GM23248 (cell line): ENCODE measurements at regions not wholly inside any gene's neighbourhood (a gene's known extent, or its start where the extent isn't known, plus 50 kb on each side); places are given as distances from the start of the nearest gene placed in this dataset.
A peak's percentile ranks its signal among the peaks of the same experiment; 100 is the strongest.

ENCODE experiments used
- DNase-seq: peaks from one replicate; pipeline ENCODE4 v3.0.0-alpha.2; 2015
- H2AFZ ChIP-seq: fragments of 200-600 bp; sonication (generic); 2 replicates; pipeline ENCODE4 v1.6.1; 2016; ENCODE audit warnings: antibody characterized with exemption
- H3F3A ChIP-seq: fragments of 200-600 bp; sonication (generic); 2 replicates; pipeline ENCODE4 v1.6.1; 2016; ENCODE audit warnings: mild to moderate bottlenecking, antibody characterized with exemption, mixed run types; ENCODE audit not compliant: insufficient read depth
- H3K27ac ChIP-seq: fragments of 200-600 bp; sonication (generic); 2 replicates; pipeline ENCODE4 v1.5.1; 2016; ENCODE audit warnings: mild to moderate bottlenecking
- H3K27me3 ChIP-seq: fragments of 200-600 bp; sonication (generic); replicated peaks from 2 replicates; pipeline ENCODE4 v1.6.1; 2016; ENCODE audit warnings: mild to moderate bottlenecking; ENCODE audit not compliant: insufficient read depth
- H3K36me3 ChIP-seq: fragments of 200-600 bp; sonication (generic); 2 replicates; pipeline ENCODE4 v1.6.1; 2016; ENCODE audit warnings: low read depth, mild to moderate bottlenecking
- H3K4me1 ChIP-seq: fragments of 200-600 bp; sonication (generic); 2 replicates; pipeline ENCODE4 v1.6.1; 2016; ENCODE audit warnings: mild to moderate bottlenecking; ENCODE audit not compliant: insufficient read depth
- H3K4me2 ChIP-seq: fragments of 200-600 bp; sonication (generic); one replicate; pipeline ENCODE4 v1.6.1; 2016; ENCODE audit warnings: mild to moderate bottlenecking; ENCODE audit not compliant: unreplicated experiment
- H3K4me3 ChIP-seq: fragments of 200-600 bp; sonication (generic); 2 replicates; pipeline ENCODE4 v1.5.1; 2016; ENCODE audit warnings: mild to moderate bottlenecking
- H3K79me2 ChIP-seq: fragments of 200-600 bp; sonication (generic); 2 replicates; pipeline ENCODE4 v1.6.1; 2016; ENCODE audit warnings: mild to moderate bottlenecking; ENCODE audit not compliant: insufficient read depth
- H3K9ac ChIP-seq: fragments of 200-600 bp; sonication (generic); 2 replicates; pipeline ENCODE4 v1.6.1; 2016; ENCODE audit warnings: mild to moderate bottlenecking
- H3K9me2 ChIP-seq: fragments of 200-600 bp; sonication (generic); 2 replicates; pipeline ENCODE4 v1.6.1; 2016; ENCODE audit warnings: mixed run types, mild to moderate bottlenecking, moderate library complexity; ENCODE audit not compliant: insufficient read depth
- H3K9me3 ChIP-seq: fragments of 200-600 bp; sonication (generic); one replicate; pipeline ENCODE4 v1.6.1; 2017; ENCODE audit warnings: low read depth
- H4K20me1 ChIP-seq: fragments of 200-600 bp; sonication (generic); 2 replicates; pipeline ENCODE4 v1.6.0; 2016; ENCODE audit not compliant: insufficient read depth
- EZH2 ChIP-seq: fragments of 200-600 bp; sonication (generic); IDR thresholded peaks from 2 replicates; pipeline ENCODE4 v1.6.1; 2018; ENCODE audit warnings: antibody characterized with exemption, mild to moderate bottlenecking; ENCODE audit not compliant: insufficient read depth, poor library complexity, severe bottlenecking
- EZH2phosphoT487 ChIP-seq: fragments of 200-600 bp; sonication (generic); IDR thresholded peaks from 2 replicates; pipeline ENCODE4 v1.6.1; 2018; ENCODE audit warnings: antibody characterized with exemption, moderate library complexity, mild to moderate bottlenecking, low read depth; ENCODE audit not compliant: insufficient read depth
- WGBS, 2 experiments: methylation state at CpG; one replicate each; pipeline ENCODE4 v1.1.6; 2015 to 2017; ENCODE audit warnings: low lambda C conversion rate in 2 of 2, low coverage in 1 of 2; ENCODE audit errors: missing lambda C conversion rate in 2 of 2; 5-methylcytosine and 5-hydroxymethylcytosine counted together
- in situ Hi-C: fragments of 300-500 bp; cut with MboI; formaldehyde crosslinking; loops from 2 replicates; pipeline ENCODE4 v1.15.0; 2020

GRCh38 chr17:72512649-72513556 is 392.1 kb downstream of the SOX9 start:
- Histone ChIP-seq H3K9me3 (no peaks in the 10 kb centered on the region), H3K4me3 (no peak overlapping the region), H3K36me3 (no peaks in the 10 kb centered on the region), H3K27me3 (no peaks in the 10 kb centered on the region), H3K4me1 (peaks cover 12% of the 10 kb centered on the region), H3K9ac (no peak overlapping the region), H3K9me2 (no peaks in the 10 kb centered on the region), H4K20me1 (no peaks in the 10 kb centered on the region), H3K79me2 (peaks cover 74% of the 10 kb centered on the region), H3F3A (no peaks in the 10 kb centered on the region), H3K4me2 (no peak overlapping the region), H2AFZ (no peak overlapping the region), H3K27ac (no peak overlapping the region)
- no peak for DNase-seq
- TF ChIP-seq EZH2phosphoT487 (no peak), EZH2 (no peak)
- 95 to 98% methylated on average over 8 of the region's 8 CpGs for WGBS, 2 experiments
- in situ Hi-C loops: loop anchor here (25.0 kb wide), 1 partner anchor 376 kb away; no protein-coding TSS in a partner anchor

- H3K9me2 ChIP-seq: no peaks in the 10 kb centered on the region
- peaks cover 71% of the 10 kb centered on the region for H3K79me2 ChIP-seq
- in situ Hi-C loops: loop anchor here (25.0 kb wide), 1 partner anchor 377 kb away; no protein-coding TSS in a partner anchor
- no peaks in the 10 kb centered on the region for H3F3A ChIP-seq
- DNase-seq: no peak
- no peaks in the 10 kb centered on the region for H3K27me3 ChIP-seq
- no peak overlapping the region for H3K4me3 ChIP-seq
- no peaks in the 10 kb centered on the region for H3K9me3 ChIP-seq
- no peak overlapping the region for H3K27ac ChIP-seq
- no peak for TF ChIP-seq EZH2
- peak overlapping the region; percentile 77; the same call in 1 of the 2 replicates for H2AFZ ChIP-seq
- no peaks in the 10 kb centered on the region for H3K36me3 ChIP-seq
- H3K4me1 ChIP-seq: peaks cover 12% of the 10 kb centered on the region
- no peak overlapping the region for H3K9ac ChIP-seq
- H4K20me1 ChIP-seq: no peaks in the 10 kb centered on the region
- WGBS, 2 experiments: 85 to 91% methylated on average over 7 of the region's 7 CpGs
- no peak overlapping the region for H3K4me2 ChIP-seq
Observed at GRCh38 chr17:72514321-72514861, 393.6 kb downstream of the SOX9 start.

- in situ Hi-C loops: loop anchor here (25.0 kb wide), 1 partner anchor 378 kb away; no protein-coding TSS in a partner anchor
- DNase-seq: peak; percentile 69
- 44 to 48% methylated on average over 6 of the region's 6 CpGs for WGBS, 2 experiments
- peaks cover 12% of the 10 kb centered on the region for H3K4me1 ChIP-seq
- peak overlapping the region; percentile 24 for H3K4me3 ChIP-seq
- H2AFZ ChIP-seq: peak overlapping the region; percentile 77
- no peaks in the 10 kb centered on the region for H3K9me3 ChIP-seq
- no peak for TF ChIP-seq EZH2
- TF ChIP-seq EZH2phosphoT487: no peak
- no peaks in the 10 kb centered on the region for H3K36me3 ChIP-seq
- H3K27ac ChIP-seq: peak overlapping the region; percentile 28; the same call in 1 of the 2 replicates
- H3K79me2 ChIP-seq: peaks cover 76% of the 10 kb centered on the region
- H3K9ac ChIP-seq: peak overlapping the region; percentile 31; the same call in 1 of the 2 replicates
- H3K9me2 ChIP-seq: no peaks in the 10 kb centered on the region
- H4K20me1 ChIP-seq: no peaks in the 10 kb centered on the region
- H3K27me3 ChIP-seq: no peaks in the 10 kb centered on the region
- H3F3A ChIP-seq: no peaks in the 10 kb centered on the region
- peak overlapping the region; percentile 45 for H3K4me2 ChIP-seq
Observed at GRCh38 chr17:72514891-72515290, 394.1 kb downstream of the SOX9 start.

- peak overlapping the region; percentile 45 for H3K4me2 ChIP-seq
- peak overlapping the region; percentile 28; the same call in 1 of the 2 replicates for H3K27ac ChIP-seq
- TF ChIP-seq EZH2phosphoT487 (no peak), EZH2 (no peak)
- peak overlapping the region; percentile 31; the same call in 1 of the 2 replicates for H3K9ac ChIP-seq
- H3F3A ChIP-seq: no peaks in the 10 kb centered on the region
- H2AFZ ChIP-seq: peak overlapping the region; percentile 77
- in situ Hi-C loops: loop anchor here (25.0 kb wide), 1 partner anchor 378 kb away; no protein-coding TSS in a partner anchor
- no peaks in the 10 kb centered on the region for H3K36me3 ChIP-seq
- no peaks in the 10 kb centered on the region for H3K9me2 ChIP-seq
- 62 to 70% methylated on average over 13 of the region's 13 CpGs for WGBS, 2 experiments
- peaks cover 12% of the 10 kb centered on the region for H3K4me1 ChIP-seq
- H3K4me3 ChIP-seq: peak overlapping the region; percentile 24
- peaks cover 80% of the 10 kb centered on the region for H3K79me2 ChIP-seq
- no peaks in the 10 kb centered on the region for H3K27me3 ChIP-seq
- no peaks in the 10 kb centered on the region for H3K9me3 ChIP-seq
- DNase-seq: peak; percentile 42
- H4K20me1 ChIP-seq: no peaks in the 10 kb centered on the region
Observed at GRCh38 chr17:72515291-72516065, 394.7 kb downstream of the SOX9 start.
